HG02884 (cell line): ENCODE measurements at regions not wholly inside any gene's neighbourhood (a gene's known extent, or its start where the extent isn't known, plus 50 kb on each side); places are given as distances from the start of the nearest gene placed in this dataset.
"Not testable (repeated sequence)": the region's sequence is repeated elsewhere in the genome, so short reads cannot be mapped to it uniquely, and the experiment has no call there.

Experiments used
- ATAC-seq: cut with Tn5 transposase; IDR thresholded peaks from one replicate; pipeline ENCODE4 v1.9.1; 2021; ENCODE audit warnings: mild to moderate bottlenecking, moderate library complexity; ENCODE audit not compliant: unreplicated experiment

DNA sequence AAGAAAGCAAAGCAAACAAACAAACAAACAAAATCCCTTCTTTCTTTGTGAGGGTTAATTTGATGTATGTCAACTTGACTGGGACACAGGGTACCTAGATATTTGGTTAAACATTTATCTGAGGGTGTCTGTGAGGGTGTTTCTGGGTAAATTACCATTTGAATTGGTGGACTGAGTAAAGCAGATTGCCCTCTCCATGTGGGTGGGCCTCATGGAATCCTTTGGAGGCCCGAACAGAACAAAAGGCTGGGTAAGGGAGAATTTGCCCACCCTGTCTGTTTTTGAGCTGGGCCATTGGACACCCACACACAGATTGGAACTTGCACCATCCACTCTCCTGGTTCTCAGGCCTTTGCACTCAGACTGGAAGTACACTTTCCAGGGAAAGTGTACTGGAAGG is 628.8 kb upstream of the CITED2 start:
- ATAC-seq: no peak

DNA sequence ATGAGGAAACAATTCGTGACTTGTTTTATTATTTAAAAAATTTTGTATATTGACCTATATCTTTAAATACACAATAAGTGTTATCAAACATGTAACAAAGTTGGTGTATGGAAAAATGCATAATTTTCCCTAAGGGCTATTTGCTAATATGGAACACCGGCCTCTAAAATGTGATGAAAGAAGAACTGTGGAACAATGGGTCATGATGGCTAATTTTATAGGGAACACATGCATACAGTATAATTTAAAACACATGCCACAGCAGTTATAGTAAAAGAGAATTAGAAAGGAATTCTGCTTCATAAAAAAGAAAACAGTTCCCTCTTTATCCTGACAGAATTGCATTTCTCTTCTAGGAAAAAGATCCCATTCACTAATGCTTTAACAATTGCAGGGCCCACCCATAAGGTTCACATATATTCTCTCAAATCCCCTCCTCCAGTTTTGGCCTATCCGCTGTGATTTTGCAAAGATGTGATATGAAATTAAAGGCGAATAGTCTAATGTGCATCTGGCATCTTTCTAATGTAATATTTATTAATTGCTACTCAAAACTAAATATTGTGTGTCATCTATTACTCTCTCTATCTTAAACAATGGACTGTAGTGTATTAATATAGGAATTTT is 628.1 kb upstream of the CITED2 start:
- no peak for ATAC-seq

DNA sequence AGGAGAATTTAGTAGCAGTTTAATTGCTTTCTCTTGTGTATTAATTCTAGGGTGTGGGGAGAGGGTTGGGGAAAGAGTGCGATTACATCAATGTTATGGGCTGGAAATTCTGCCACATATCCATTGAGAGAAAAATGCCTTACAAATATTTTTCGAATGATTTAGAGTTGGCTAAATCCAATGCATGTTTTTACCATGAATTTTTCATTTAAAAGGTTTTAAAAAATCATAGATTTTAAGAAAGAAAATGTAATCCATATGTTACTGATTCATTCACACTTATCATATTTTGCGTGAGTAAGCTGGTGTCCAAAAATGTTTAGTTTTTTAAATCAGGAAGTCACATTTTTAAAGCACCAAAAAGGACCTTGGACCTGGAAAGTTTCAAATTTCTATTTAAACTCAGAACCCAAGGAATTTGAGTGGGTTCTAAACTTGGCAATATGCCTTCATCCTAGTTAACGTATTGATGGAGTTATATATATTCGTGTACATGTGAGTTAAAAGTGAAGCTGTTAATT is 627.4 kb upstream of the CITED2 start:
- no peak for ATAC-seq

DNA sequence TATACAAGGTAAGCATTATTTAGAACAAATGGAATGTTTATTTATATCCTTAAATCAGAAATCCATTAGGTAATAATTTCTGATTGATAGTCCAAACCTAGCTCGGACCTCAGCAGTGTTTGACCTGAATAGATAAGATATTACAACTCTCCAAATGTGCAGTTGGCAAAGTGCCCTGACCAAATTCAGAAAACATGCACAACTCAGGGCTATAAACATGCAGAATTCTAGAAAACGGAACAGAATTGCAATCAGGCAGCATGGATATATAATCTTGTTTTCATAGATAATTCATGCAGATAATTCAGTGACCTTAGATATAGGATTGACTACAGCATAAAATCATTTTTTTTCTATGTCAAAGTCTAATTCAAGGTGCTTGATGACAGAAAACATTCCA is 626.6 kb upstream of the CITED2 start:
- ATAC-seq: no peak

DNA sequence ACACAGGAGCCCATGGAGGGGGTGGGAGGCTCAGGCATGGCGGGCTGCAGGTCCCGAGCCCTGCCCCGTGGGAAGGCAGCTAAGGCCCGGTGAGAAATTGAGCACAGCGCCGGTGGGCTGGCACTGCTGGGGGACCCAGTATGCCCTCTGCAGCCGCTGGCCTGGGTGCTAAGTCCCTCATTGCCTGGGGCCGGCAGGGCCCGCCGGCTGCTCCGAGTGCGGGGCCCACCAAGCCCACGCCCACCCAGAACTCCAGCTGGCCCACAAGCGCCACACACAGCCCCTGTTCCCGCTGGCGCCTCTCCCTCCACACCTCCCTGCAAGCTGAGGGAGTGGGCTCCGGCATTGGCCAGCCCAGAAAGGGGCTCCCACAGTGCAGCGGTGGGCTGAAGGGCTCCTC is 625.2 kb upstream of the CITED2 start:
- not testable (repeated sequence) for ATAC-seq

DNA sequence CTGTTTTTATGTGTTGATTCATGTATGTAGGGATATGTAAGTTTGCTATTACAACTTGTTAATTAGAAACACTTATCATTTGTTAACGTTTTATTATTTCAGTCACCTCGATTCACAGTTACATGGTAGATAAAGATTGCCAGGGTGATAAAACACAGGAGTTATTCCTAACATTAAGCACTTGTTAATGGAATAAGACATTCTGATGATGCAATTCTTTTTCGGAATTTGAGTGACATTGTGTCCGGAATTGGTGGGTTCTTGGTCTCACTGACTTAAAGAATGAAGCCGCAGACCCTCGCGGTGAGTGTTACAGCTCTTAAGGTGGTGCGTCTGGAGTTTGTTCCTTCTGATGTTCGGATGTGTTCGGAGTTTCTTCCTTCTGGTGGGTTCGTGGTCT is 624.0 kb upstream of the CITED2 start:
- ATAC-seq: not testable (repeated sequence)

DNA sequence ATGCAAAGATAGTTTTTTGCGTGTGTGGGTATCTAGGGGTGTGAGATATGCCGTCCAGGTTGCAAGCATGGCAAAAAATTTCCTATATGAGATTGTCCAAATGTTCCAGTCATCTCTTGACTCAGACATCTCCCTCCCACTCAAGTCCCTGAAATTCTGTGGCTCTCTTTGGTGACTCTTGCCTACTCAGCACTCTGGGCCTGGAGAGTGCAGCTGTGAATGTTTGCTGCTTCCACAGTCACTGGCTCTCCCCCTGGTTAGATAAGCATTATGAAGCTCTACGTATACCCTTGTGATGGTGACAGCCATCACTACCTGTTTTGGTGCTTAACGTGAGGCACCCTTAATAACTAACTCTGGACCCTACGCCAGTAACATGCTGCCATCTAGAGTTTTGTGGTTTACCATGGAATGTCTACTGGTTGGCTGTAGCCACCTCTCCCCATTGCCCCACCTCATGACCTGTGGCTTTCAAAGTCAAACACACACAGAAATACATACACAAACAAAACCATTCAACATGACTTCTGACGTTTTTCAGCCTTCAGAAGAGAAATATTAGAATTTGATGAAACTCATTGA is 621.9 kb upstream of the CITED2 start:
- ATAC-seq: no peak

DNA sequence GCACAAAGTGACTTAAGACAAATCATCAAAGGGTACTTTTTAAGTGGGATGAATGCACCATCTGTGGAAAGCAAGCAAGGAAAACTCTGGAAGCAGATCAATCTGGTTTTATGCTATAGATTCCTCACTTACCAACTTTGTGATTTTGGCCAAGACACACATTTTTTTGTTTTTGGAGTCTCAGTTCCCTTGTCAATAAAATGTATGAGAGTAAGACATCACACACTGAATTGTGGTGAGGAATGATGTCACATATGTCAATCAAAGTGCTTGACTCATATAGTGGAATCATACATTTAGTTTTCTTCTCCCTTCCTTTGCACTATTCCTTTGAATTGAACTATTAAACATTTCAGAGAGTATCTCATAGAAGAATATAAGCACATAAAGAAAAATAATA is 620.5 kb upstream of the CITED2 start:
- ATAC-seq: no peak

DNA sequence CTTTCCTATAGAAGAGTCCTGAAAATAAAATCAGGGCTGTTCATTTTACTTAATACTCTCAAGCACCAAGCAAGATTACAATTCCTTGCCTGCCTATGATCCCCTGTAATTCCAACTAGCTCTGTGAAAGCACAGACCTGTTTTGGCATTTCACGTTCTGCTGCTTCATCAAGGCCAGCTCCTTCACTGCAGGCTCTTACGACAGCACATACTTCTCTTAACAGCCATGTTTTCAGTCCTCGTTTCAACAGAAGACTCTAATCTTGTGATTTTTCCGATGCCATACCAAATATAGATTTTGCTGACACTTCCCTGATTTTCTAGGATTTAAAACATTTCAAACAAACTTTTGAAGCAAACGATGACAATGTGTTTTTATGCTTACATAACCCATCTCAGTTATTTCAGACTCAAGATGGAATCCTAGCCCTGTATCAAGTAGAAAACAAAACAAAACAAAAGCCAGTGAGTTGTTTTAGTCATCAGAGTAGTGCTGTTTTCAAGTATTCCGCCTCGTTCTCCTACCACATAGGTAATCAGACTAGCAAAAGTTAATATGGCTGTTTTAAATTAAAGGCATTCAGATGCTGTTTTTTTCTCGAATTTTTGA is 616.5 kb upstream of the CITED2 start:
- ATAC-seq: no peak

DNA sequence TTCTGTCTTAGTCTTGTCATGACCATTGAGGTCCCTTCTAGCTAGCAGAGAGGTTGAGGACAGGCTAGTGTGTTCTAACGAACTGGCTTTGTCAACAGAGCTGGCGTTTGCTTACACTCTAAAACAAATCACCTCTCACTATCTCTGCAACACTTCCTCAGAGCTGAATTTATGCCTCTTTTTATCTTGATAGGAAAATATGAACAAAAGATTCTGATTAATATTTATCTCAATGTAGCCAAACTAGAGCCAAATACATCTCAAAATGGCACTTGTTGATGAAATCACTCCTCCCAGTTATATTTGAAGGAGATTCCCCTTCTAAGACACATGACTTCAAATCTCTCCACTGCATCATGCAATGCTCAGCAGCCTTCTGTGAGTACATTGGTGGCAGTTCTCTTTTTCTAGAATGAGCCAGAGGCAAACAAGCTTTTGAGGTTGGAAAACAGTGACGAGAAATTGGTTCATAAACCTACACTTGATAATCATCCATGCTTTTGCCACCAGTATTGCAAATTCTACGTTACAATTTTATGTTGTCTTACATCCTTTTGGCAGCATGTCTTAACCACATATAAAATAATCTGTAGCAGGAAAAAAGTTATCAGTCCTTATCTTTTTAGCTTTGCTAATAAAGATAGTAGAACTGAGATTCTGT is 615.7 kb upstream of the CITED2 start:
- ATAC-seq: no peak

DNA sequence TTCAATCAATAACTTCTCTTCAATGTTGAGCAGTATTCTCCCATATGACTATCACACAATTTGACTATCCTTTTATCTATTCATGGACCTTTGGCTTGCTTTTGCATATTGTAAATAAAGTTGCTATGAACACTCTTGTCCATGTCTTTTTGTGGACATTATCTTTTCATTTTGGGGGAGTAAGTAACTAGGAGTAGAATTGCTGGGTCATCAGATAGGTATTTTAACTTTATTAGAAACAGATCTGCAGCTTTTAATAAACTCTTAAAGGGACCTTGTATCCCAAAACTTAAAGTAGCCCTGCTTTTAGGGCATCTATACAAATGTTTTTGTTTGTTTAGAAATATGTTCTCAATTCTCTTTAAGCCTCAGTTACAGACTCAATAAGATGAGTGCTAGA is 614.2 kb upstream of the CITED2 start:
- no peak for ATAC-seq

DNA sequence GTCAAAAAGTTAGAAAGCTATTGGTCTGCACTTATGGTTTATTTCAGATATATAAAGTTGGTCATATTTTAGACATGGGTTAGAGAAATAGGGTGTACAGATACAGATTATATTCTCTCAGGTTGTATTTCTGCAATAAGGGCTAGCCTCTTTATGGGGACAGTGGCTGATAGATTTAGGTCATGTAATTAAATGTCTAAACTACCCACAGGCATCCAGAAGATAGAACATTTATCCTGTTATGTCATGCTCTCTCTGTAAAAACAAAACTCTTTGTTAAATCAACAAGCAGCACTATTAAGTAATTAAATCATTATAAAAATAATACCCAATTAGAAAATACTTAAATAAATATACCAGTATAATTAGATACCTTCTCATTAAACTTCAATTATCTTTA is 612.6 kb upstream of the CITED2 start:
- ATAC-seq: no peak

DNA sequence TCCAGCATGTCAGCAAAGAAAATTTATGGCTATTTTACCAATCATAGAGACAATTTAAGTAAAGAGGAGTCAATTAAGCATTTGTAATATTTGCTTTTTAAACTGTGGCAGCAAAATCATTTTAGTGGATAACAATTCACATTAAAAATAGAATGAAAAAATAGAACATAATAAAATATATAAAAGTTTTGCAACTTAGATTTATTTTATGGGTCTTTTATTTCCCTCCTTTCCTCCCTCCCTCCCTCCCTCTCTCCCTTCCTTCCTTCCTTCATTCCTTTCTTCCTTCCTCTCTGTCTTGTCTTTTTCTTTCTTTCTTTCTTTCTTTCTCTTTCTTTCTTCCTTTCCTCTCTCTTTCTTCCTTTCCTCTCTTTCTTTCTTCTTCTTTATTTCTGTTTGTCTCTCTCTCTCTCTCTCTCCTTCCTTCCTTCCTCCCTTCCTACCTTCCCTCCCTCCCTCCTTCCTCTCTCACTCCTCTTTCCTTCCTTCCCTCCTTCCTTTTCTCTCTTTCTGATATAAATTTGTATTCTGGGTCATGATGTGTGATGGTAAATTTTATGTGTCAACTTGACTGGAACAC is 610.9 kb upstream of the CITED2 start:
- ATAC-seq: no peak

DNA sequence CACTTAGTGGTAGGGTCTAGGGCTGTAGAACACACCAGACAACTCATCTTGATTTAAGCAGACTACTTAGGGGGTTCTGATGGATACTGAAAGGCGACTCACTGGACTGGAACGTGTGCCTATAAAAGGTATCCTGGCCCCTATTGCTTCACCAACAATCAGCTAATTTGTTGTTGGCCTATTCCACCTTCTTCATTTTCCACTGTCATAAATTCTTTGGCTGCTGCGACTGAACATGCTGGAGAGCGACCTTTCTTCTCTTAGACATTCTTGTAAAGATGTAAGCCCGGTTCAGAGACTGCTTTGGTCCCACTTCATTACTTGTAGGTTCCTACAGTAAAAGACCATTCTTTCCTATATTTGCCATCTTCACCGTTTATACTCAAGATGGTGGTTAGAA is 609.9 kb upstream of the CITED2 start:
- ATAC-seq: no peak

DNA sequence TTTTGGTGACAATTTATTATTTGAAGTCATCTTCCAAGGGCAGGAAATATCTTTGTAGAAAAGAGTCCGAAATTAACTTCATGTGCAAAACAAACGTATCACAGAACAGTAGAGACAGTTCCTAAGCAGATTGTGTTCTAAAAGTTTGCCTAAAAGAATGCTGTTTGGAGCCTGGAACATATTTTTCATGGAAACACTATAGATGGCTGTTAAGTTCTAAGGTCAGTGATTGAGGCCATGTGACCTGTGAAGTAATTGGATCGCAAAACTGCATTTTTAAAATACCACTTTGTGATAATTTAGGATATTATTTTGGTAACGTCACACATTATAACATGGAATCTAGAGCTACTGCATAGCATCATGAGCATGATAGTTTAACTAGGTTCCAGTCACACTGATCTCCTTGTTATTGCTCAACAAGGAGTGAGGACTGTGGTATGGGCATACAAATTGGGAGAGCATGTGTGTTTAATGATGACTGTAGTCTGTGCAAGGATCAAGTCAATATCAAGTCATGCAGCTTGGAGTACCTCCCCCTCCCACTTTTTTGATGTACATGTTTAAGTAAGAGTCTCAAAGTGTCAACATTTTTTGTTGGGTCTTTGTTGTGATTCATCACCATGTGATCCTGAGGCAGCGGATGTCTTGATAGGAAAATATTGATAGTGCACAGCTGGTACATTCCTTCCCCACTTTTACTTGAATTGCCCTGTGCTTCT is 609.3 kb upstream of the CITED2 start:
- ATAC-seq: no peak

DNA sequence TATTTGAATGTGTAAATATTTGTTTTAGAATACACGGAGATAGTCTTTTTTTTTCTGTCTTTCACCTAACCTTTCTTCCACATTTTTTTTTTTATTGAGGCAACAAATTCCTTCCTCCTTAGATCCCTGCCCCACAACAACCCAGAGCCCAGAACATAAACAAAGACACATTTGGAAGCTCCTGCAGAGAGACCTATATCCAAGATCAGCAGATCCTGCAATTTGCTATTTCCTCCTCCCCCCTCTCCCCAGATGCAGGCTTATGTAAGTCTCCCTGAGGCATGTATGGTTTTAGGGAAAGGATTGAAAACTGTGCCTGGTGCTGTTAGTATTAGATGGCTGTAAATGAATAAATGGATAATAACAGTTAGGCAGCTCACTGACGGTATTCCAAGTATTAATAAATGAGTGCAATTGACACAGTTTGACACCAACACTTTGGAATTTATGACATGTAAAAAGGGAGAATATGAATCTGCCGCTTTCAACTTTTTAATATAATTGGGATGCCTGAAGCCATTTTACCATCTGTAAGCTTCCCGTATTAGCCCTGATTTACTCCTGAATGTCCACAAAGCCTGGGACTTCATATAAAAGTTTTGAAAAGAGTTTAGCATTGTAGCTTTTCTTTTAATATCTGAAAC is 608.3 kb upstream of the CITED2 start:
- ATAC-seq: no peak

DNA sequence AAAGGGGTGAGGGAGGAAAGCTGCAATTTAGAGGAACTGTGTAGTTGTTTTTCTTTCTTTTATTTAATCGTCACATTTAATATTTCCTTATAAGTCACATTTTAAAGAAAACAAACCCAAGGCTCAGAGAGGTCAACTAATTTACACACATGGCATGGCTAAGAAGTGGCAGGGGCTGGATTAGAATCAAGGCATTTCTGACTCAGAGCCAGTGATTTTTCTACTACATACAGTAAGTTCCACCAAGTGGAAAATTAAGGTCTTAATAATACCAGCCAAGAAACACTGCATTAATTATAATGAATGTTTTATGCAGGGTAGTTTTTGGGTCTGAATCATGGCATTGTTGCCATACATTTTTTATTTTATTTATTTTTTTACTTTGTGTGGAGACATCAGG is 607.7 kb upstream of the CITED2 start:
- no peak for ATAC-seq

DNA sequence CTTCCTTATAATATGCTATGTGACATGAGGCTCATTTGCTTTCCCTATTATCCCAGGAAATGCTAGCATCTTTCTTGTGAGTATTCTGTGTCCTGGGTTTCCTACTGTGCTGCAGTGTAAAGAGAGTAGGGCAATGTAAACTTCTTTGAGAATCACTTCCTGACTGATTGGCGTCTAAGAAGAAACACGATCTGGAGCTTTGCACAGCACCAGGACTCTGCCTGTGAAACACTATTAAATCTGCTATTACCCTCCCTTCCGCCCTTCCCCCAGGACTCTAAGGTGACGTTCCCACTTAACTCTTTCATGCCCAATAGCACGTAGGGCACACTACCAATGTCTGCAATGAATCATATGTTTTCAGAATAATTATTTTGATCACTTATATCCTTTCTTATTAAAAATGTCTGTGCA is 607.3 kb upstream of the CITED2 start:
- ATAC-seq: no peak

DNA sequence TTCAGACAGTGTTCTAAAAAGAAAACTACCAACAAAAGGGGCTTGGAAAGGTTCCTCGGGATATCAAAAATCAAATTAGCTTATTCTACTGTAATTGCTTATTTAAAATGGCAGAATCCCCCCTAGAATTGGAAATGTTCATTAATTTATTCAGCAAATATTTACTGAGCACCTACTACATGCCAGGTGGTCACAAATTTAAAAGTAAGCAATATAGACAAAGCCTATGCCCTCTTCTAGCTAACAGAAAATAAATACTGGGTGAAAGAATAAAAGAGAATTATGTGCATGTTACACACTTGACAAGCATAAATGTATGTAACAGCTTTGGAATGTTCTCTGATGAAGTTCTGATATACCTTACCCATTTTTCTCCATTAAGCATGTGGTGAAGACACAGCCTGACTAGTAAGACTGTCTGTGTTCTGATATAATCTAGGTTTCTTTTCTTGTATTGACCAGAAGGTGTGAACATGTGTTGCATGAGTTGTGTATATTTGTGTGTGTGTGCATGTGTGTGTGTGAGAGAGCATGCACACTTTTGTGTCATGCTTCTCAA is 606.7 kb upstream of the CITED2 start:
- ATAC-seq: no peak

DNA sequence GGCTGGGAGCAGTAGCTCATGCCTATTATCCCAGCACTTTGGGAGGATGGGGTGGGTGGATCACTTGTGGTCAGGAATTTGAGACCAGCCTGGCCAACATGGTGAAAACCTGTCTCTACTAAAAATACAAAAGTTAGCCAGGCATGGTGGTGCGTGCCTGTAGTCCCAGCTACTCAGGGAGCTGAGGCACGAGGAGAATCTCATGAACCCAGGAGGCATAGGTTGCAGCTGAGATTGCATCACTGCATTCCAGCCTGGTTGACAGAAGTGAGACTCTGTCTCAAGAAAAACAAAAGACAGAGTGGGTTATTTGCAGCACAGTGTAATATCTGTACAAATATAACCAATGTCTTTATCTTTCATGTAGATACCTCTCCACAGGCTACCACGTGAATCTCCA is 606.2 kb upstream of the CITED2 start:
- not testable (repeated sequence) for ATAC-seq
